ENCODE measurements at regions not wholly inside any gene's neighbourhood (a gene's known extent, or its start where the extent isn't known, plus 50 kb on each side); places are given as distances from the start of the nearest gene placed in this dataset.
"Not testable (repeated sequence)": the region's sequence is repeated elsewhere in the genome, so short reads cannot be mapped to it uniquely, and the experiment has no call there.

- DNase-seq (ENCODE audit: low spot score) = no peak
Observed at GRCh38 chr5:115469904-115470516, 74.6 kb downstream of the FEM1C start.

DNA sequence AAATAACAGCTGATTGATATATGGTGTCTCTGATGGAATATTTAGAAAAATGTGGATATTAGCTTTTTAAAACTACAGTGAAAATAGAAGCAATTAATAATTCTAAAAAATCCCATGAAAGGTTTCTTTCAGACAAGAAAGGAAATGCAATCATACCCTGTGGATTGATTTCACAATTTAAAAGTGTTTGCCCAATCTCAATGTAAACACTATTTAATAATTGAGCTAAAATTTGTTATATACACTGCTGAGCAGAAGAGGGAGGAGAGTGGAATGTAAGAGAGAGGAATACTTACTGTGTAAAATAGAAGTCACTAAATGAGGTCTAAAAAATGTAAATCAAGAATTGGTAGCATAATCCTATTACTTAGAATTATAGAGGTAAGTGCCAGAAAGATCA lies 76.9 kb downstream of the FEM1C start:
- DNase-seq (ENCODE audit: low spot score) = no peak

DNA sequence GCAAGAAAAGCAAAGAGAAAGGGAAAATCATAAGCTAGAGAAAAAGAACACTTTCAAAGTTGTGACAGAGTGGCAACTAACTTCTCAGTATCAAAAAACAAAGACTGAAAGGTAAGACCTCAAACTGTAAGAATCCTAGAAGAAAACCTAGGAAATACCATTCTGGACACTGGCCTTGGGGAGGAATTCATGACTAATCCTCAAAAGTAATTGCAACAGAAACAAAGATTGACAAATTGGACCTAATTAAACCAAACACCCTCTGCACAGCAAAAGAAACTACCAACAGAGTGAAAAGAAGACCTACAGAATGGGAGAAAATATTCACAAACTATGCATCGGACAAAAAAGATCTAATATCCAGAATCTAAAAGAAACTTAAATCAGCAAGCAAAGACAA lies 79.1 kb downstream of the FEM1C start:
- no peak for DNase-seq (ENCODE audit: low spot score)

DNA sequence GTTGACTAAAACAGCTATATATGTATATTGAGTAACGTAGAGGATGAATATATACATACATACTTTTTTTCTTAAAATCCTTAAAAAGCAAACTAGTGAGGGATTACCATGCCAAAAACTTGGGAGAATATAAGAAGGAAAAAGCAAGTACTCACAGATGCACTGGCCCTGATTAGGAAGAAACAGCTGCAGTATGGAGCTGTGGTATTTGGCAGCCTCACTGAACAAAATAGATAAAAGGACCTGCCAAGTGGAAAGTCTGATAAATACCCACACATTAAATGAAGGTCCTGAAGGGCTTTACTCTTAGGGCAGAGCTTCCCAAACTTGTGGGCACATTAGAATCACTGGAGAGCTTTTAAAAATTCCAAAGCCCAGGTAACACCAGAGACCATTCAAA lies 80.6 kb downstream of the FEM1C start:
- DNase-seq (ENCODE audit: low spot score) = no peak

DNA sequence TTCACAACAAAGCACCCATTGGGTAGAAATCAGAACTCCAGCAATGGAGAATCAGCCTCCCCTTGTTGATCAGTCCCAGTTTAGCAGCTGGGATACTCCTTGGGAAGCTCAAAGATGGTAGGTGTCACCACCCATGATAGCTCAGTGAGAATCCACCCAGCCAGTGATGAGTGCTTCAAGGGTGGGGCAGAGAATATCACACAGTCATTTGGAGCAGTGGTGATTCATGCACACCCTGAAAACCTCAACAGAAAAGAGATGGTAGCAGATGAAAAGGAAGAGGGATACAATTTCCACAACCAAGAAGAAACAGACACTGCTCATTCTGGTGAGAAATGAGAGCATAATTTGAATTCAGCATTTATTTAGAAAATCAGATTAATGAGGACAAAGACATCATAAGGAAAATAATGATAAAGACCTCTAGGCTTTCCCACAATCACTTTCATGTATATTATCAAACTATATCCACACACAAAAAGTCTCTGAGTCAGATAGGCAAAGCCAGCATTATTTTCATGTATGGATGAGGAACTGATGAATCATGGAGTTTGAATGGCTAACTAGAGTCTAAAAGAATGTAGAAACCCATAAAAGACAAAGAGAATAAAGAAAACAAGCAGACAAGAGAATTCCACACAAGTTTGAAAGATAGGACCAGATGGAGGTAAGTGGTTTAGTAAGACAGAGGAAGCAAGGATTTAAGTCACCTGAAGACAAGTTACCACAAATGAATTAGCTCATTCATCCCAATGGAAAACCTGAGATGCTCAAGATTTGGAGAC lies 82.9 kb downstream of the FEM1C start:
- DNase-seq (ENCODE audit: low spot score) = peak; percentile 94

GRCh38 chr5:115461093-115461492 lies 83.5 kb downstream of the FEM1C start:
- DNase-seq (ENCODE audit: low spot score) = no peak

GRCh38 chr5:115460472-115460871 lies 84.1 kb downstream of the FEM1C start:
- peak; percentile 87 for DNase-seq (ENCODE audit: low spot score)

DNA sequence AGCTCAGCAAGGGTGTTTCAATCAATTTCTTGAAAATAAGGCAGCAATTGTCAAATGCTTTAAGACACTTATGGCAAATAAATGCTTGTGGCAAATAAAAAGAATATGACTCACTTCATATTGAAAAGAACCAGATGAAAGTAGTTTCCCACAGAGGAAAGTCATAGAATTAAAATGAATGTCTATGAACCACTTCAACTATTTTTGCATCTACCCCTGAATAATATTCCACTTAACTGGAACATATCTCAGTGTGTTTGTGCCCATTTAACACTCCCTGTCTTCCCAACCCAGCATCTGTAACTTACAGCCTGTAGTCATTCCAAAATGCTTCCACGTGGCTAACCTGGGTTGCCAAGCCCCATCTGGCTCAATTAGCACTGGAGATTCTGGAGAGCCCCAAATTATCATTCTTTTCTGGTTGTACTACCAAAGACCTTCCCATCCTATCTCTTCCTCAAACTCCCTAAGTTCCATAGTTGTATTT lies 84.7 kb downstream of the FEM1C start:
- DNase-seq (ENCODE audit: low spot score) = peak; percentile 54

GRCh38 chr5:115458416-115458815 lies 86.2 kb downstream of the FEM1C start:
- no peak for DNase-seq (ENCODE audit: low spot score)

DNA sequence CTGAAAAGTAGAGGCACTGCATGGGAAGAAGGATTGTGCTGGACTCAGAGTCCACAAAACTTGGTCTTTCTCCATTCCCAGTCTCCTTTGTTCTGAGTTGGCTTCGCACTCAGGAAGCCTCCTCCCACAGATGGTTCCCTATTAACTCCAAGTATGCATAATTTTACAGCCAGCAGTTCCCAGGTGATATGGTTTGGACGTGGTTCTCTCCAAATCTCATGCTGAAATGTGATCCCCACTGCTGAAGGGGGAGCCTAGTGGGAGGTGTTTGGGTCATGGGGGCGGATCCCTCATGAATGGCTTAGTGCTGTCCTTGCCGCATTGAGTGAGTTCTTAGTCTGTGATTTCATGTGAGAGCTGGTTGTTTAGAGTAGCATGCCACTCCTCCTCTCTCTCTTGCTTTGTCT lies 86.6 kb downstream of the FEM1C start:
- no peak for DNase-seq (ENCODE audit: low spot score)

DNA sequence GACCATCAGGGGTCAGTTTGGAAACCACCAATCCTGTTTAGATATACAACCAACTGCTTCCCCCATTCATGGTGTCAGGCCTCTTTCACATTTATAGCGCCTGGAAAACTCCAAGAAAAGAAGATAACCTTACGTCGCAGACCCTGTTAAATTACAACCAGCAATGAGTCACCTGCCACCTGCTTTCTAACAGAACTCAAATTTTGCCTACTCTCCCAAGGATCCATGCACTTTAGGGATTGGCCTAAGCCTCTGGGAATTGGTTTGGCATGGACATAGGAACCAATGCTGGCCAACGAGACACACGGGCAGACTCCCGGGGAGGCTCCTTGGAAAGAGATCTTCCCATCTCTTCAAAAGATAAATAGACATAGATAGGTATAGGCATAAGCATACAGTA lies 87.0 kb downstream of the FEM1C start:
- no peak for DNase-seq (ENCODE audit: low spot score)

DNA sequence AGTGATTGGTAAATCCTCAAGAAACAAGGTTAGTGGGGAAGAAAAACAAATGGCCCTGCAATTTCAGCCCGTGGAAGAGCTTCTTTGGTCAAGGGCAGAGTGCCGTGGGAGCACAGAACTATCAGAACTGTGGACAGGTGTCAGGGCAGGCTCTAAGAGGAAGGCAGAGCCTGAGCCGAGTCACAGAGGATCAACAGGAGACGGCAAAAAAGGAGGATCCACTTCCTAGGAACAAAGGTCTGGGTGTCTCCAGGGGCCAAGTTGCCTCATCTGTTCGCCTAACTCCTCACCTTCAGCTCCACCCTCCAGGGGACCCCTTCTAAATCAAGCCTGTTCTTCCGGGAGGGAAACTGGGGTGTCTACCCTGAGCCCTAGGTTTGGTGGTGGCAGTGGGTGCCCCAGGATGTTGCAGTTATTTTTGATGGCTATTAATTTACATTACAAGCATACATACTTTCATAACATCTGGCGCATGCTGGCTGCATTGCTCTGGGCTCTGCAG lies 88.0 kb downstream of the FEM1C start:
- DNase-seq (ENCODE audit: low spot score) = no peak

GRCh38 chr5:115456056-115456455 lies 88.5 kb downstream of the FEM1C start:
- no peak for DNase-seq (ENCODE audit: low spot score)

DNA sequence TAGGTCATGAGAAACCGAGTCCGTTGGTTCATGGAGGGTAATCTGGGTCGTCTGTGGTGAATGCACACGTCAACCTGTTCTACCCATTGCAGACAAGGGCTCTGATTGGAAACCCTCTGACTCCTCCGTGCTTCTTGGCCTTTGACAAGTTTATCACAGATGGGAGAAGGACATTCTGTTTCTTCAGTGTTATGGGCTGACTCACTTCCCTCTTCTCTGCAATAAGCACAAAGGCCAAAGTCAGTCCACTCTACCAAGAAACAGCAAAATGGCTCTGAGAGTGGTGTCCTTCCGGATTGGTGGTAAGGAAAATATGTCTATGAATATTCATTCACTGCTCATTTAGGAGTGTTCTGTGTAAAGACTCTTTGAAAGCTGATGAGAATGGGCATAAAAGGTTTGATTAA lies 89.3 kb downstream of the FEM1C start:
- peak; percentile 59 for DNase-seq (ENCODE audit: low spot score)

- no peak for DNase-seq (ENCODE audit: low spot score)
Observed at GRCh38 chr5:115453391-115454095, 91.0 kb downstream of the FEM1C start.

DNA sequence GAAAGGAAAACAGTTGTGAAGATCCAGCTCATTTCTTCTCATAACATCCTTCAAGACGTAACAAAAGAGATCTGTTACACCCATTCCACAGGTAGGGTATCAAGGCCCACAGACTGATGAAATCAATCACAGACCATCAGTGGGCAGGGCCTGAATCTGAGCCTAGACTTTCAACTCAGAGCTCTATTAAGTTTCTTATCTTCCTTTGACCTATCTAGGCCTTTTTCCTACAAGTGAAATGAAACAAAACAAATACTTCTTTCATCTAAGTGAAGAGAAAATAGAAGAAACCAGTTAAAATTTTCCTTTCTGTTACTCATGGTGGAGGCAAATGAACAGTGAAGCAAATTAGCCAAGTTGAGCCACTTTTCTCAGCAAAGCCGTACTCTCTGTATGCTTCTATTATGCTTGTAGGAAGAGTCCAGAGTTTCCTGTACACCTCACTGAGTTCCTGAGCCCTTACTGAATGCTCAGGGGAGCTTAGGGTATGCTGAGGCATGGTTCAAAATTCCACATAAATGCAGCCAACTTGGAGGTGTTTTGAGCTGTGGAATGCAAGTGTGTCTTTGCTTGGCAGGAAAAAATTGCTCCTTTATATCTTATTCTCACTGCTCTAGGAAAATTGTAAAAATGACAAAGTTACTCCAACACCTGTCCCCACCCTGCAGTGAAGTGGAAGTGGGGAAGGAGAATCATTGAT lies 91.9 kb downstream of the FEM1C start:
- no peak for DNase-seq (ENCODE audit: low spot score)

DNA sequence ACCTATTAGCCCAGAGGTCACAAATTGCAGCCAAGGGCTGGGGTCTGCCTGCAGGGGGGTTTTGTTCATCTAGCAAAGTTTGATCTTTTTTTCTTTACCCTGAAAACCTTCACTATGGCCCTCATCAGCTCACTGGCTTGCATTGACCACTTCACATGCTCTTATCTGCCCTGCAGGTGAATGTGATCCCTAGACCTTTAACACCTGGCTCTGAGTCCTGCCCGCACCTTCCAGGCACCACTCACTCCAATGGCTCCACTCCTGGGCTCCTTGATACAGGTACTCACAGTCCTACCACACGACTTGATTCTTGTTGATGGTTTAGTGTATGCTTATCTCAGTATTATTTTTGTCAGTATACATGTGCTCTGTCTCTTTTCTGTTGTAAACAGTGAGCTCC lies 92.5 kb downstream of the FEM1C start:
- DNase-seq (ENCODE audit: low spot score) = no peak

DNA sequence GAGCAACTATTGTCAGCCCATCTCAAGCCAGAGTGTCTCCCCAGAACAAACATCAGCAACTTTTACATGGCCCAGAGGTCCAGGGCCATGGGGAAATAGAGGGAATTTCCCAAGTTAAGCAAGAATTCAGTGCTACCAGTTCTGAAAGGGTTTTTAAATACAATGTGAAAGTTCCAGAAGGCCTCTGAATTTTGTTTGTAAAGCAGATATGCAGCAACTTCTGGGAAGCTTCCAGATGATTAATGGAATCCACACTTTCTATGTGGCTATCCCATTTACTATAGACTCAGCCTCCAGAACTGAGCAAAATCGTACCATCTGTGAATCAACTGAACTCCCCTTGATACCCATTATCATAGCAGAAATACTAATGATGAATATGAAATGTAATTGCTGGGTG lies 93.8 kb downstream of the FEM1C start:
- DNase-seq (ENCODE audit: low spot score) = no peak

DNA sequence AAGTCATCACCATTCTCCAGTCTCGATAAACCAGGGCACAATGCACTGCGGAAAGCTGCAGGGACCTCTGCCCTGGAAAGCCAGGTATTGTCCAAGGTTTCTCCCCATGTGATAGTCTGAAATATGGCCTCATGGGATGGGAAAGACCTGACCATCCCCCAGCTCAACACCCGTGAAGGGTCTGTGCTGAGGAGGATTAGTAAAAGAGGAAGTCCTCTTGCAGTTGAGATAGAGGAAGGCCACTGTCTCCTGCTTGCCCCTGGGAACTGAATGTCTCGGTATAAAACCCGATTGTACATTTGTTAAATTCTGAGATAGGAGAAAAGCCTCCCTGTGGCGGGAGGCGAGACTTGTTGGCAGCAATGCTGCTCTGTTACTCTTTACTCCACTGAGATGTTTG lies 95.9 kb downstream of the FEM1C start:
- DNase-seq (ENCODE audit: low spot score) = not testable (repeated sequence)

- DNase-seq (ENCODE audit: low spot score) = no peak
Observed at GRCh38 chr5:115440782-115441451, 103.7 kb downstream of the FEM1C start.

DNA sequence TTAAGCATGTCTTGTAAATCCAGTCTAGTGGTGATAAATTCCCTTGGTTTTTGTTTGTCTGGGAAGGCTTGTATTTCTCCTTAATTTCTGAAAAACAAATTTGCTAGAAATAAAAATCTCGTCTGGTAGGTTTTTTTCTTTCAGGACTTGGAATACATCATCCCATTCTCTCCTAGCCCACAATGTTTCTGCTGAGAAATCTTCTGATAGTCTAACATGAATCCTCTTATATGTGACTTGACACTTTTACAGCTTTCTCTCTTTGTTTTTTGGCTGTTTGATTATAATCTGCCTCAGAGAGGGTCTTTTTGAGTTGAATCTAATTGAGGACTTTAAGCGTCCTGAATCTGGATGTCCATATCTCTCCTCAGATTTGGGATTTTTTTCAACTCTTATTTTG lies 104.9 kb downstream of the FEM1C start:
- no peak for DNase-seq (ENCODE audit: low spot score)
